ENCODE measurements at regions not wholly inside any gene's neighbourhood (a gene's known extent, or its start where the extent isn't known, plus 50 kb on each side); places are given as distances from the start of the nearest gene placed in this dataset.

- TF ChIP-seq CTCF (conservative IDR thresholded peaks at IDR 0.05; ENCODE audit: low read depth in 2 of 2) (no peak), POLR2AphosphoS5 (IDR thresholded peaks at IDR 0.05; ENCODE audit: low read depth) (no peak), ETS1 (IDR thresholded peaks at IDR 0.05) (no peak), JUNB (IDR thresholded peaks at IDR 0.05; ENCODE audit: unreplicated experiment) (no peak), EZH2 (IDR thresholded peaks at IDR 0.05; ENCODE audit: low read depth, unreplicated experiment) (no peak), CREB1 (CRISPR knock-in tag; IDR thresholded peaks at IDR 0.05; ENCODE audit: low read depth) (no peak), EZH2phosphoT487 (IDR thresholded peaks at IDR 0.05; ENCODE audit: unreplicated experiment) (no peak), ZNF462 (CRISPR knock-in tag; IDR thresholded peaks at IDR 0.05) (no peak), ZNF114 (CRISPR knock-in tag; IDR thresholded peaks at IDR 0.05) (no peak), NANOG (IDR thresholded peaks at IDR 0.05; ENCODE audit: borderline replicate concordance) (no peak), STAT1 (IDR thresholded peaks at IDR 0.05; ENCODE audit: unreplicated experiment) (no peak)
- TF ChIP-seq, protein P1, sequence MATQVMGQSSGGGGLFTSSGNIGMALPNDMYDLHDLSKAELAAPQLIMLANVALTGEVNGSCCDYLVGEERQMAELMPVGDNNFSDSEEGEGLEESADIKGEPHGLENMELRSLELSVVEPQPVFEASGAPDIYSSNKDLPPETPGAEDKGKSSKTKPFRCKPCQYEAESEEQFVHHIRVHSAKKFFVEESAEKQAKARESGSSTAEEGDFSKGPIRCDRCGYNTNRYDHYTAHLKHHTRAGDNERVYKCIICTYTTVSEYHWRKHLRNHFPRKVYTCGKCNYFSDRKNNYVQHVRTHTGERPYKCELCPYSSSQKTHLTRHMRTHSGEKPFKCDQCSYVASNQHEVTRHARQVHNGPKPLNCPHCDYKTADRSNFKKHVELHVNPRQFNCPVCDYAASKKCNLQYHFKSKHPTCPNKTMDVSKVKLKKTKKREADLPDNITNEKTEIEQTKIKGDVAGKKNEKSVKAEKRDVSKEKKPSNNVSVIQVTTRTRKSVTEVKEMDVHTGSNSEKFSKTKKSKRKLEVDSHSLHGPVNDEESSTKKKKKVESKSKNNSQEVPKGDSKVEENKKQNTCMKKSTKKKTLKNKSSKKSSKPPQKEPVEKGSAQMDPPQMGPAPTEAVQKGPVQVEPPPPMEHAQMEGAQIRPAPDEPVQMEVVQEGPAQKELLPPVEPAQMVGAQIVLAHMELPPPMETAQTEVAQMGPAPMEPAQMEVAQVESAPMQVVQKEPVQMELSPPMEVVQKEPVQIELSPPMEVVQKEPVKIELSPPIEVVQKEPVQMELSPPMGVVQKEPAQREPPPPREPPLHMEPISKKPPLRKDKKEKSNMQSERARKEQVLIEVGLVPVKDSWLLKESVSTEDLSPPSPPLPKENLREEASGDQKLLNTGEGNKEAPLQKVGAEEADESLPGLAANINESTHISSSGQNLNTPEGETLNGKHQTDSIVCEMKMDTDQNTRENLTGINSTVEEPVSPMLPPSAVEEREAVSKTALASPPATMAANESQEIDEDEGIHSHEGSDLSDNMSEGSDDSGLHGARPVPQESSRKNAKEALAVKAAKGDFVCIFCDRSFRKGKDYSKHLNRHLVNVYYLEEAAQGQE (IDR thresholded peaks at IDR 0.05; ENCODE audit: unreplicated experiment): no peak
Measured at GRCh38 chr13:40496035-40496810, 170.2 kb downstream of the FOXO1 start.

Data from GM23338 (cell line).